Activated T-cell treated with anti-CD3 and anti-CD28 coated beads, Interleukin-2, amount 50 U/mL, for 24 hours (primary cell): ENCODE measurements at regions not wholly inside any gene's neighbourhood (a gene's known extent, or its start where the extent isn't known, plus 50 kb on each side); places are given as distances from the start of the nearest gene placed in this dataset.
"Not testable (repeated sequence)": the region's sequence is repeated elsewhere in the genome, so short reads cannot be mapped to it uniquely, and the experiment has no call there.

Experiments
- DNase-seq: peaks from one replicate; pipeline ENCODE4 v3.0.0-alpha.2; 2020
- H3K27ac Mint-ChIP-seq: 2 replicates; pipeline ENCODE4 v1.8.0; 2020; ENCODE audit warnings: mild to moderate bottlenecking, mixed read lengths
- H3K27me3 Mint-ChIP-seq: 2 replicates; pipeline ENCODE4 v1.8.0; 2020; ENCODE audit warnings: mixed read lengths
- H3K36me3 Mint-ChIP-seq: 2 replicates; pipeline ENCODE4 v1.8.0; 2020; ENCODE audit warnings: low read depth, mixed read lengths
- H3K4me1 Mint-ChIP-seq: 2 replicates; pipeline ENCODE4 v1.8.0; 2020; ENCODE audit warnings: low read depth, mixed read lengths
- H3K4me3 Mint-ChIP-seq: 2 replicates; pipeline ENCODE4 v1.8.0; 2020; ENCODE audit warnings: mild to moderate bottlenecking, moderate library complexity, mixed read lengths
- H3K9me3 Mint-ChIP-seq: 2 replicates; pipeline ENCODE4 v1.8.0; 2020; ENCODE audit warnings: mixed read lengths

- no peaks in the 10 kb centered on the region for H3K4me1 Mint-ChIP-seq
- peaks cover 48% of the 10 kb centered on the region for H3K27me3 Mint-ChIP-seq
- H3K36me3 Mint-ChIP-seq = no peaks in the 10 kb centered on the region
Observed at GRCh38 chrX:112577146-112577545, 102.6 kb downstream of the LHFPL1 start.

GRCh38 chrX:112571388-112571787 is 108.3 kb downstream of the LHFPL1 start:
- no peaks in the 10 kb centered on the region for H3K4me1 Mint-ChIP-seq
- peaks cover 32% of the 10 kb centered on the region for H3K27me3 Mint-ChIP-seq
- no peak for DNase-seq
- no peak overlapping the region for H3K4me3 Mint-ChIP-seq
- H3K36me3 Mint-ChIP-seq = no peaks in the 10 kb centered on the region
- H3K9me3 Mint-ChIP-seq = no peaks in the 10 kb centered on the region
- H3K27ac Mint-ChIP-seq = no peak overlapping the region

More at GRCh38 chrX:112577146-112577545, 102.6 kb downstream of the LHFPL1 start:
- Mint-ChIP-seq H3K27ac (no peak overlapping the region), H3K9me3 (peaks cover 5% of the 10 kb centered on the region), H3K4me3 (no peak overlapping the region)
- DNase-seq = no peak

- DNase-seq = no peak
- Mint-ChIP-seq H3K36me3 (no peaks in the 10 kb centered on the region), H3K9me3 (no peaks in the 10 kb centered on the region), H3K4me1 (no peaks in the 10 kb centered on the region), H3K4me3 (no peak overlapping the region), H3K27ac (no peak overlapping the region), H3K27me3 (peaks cover 50% of the 10 kb centered on the region)
Observed at GRCh38 chrX:112555831-112556230, 123.9 kb downstream of the LHFPL1 start.

GRCh38 chrX:112545051-112545450 is 134.7 kb downstream of the LHFPL1 start:
- no peaks in the 10 kb centered on the region for H3K36me3 Mint-ChIP-seq
- H3K27ac Mint-ChIP-seq = no peak overlapping the region
- no peak for DNase-seq
- no peaks in the 10 kb centered on the region for H3K9me3 Mint-ChIP-seq
- H3K4me3 Mint-ChIP-seq = no peak overlapping the region
- no peaks in the 10 kb centered on the region for H3K4me1 Mint-ChIP-seq
- H3K27me3 Mint-ChIP-seq = peaks cover 13% of the 10 kb centered on the region

- no peaks in the 10 kb centered on the region for H3K9me3 Mint-ChIP-seq
- no peaks in the 10 kb centered on the region for H3K36me3 Mint-ChIP-seq
- no peak overlapping the region for H3K27ac Mint-ChIP-seq
- H3K4me1 Mint-ChIP-seq = no peaks in the 10 kb centered on the region
- H3K4me3 Mint-ChIP-seq = no peak overlapping the region
- H3K27me3 Mint-ChIP-seq = peaks cover 14% of the 10 kb centered on the region
- no peak for DNase-seq
Observed at GRCh38 chrX:112536544-112536943, 143.2 kb downstream of the LHFPL1 start.

GRCh38 chrX:112527903-112528302 is 151.8 kb downstream of the LHFPL1 start:
- H3K27ac Mint-ChIP-seq = no peak overlapping the region
- peaks cover 19% of the 10 kb centered on the region for H3K27me3 Mint-ChIP-seq
- H3K9me3 Mint-ChIP-seq = peaks cover 3% of the 10 kb centered on the region
- no peaks in the 10 kb centered on the region for H3K36me3 Mint-ChIP-seq
- H3K4me3 Mint-ChIP-seq = no peak overlapping the region
- no peak for DNase-seq
- no peaks in the 10 kb centered on the region for H3K4me1 Mint-ChIP-seq

GRCh38 chrX:112521676-112522075 is 158.1 kb downstream of the LHFPL1 start:
- H3K4me1 Mint-ChIP-seq = no peaks in the 10 kb centered on the region
- H3K36me3 Mint-ChIP-seq = no peaks in the 10 kb centered on the region
- peaks cover 17% of the 10 kb centered on the region for H3K27me3 Mint-ChIP-seq
- DNase-seq = no peak
- H3K27ac Mint-ChIP-seq = no peak overlapping the region
- no peak overlapping the region for H3K4me3 Mint-ChIP-seq
- peaks cover 3% of the 10 kb centered on the region for H3K9me3 Mint-ChIP-seq

- Mint-ChIP-seq H3K9me3 (peaks cover 3% of the 10 kb centered on the region), H3K4me3 (no peak overlapping the region), H3K4me1 (no peaks in the 10 kb centered on the region), H3K27me3 (peaks cover 11% of the 10 kb centered on the region), H3K36me3 (no peaks in the 10 kb centered on the region), H3K27ac (no peak overlapping the region)
- DNase-seq = no peak
Observed at GRCh38 chrX:112520124-112520523, 159.6 kb downstream of the LHFPL1 start.

GRCh38 chrX:112513154-112513553 is 166.6 kb downstream of the LHFPL1 start:
- H3K36me3 Mint-ChIP-seq = no peaks in the 10 kb centered on the region
- H3K27ac Mint-ChIP-seq = no peak overlapping the region
- no peak overlapping the region for H3K4me3 Mint-ChIP-seq
- no peaks in the 10 kb centered on the region for H3K4me1 Mint-ChIP-seq
- no peak for DNase-seq
- no peaks in the 10 kb centered on the region for H3K9me3 Mint-ChIP-seq
- H3K27me3 Mint-ChIP-seq = peaks cover 13% of the 10 kb centered on the region

- Mint-ChIP-seq H3K27ac (no peak overlapping the region), H3K4me3 (no peak overlapping the region), H3K27me3 (peaks cover 13% of the 10 kb centered on the region), H3K36me3 (no peaks in the 10 kb centered on the region), H3K9me3 (no peaks in the 10 kb centered on the region), H3K4me1 (no peaks in the 10 kb centered on the region)
- DNase-seq = no peak
Observed at GRCh38 chrX:112512509-112512908, 167.2 kb downstream of the LHFPL1 start.

GRCh38 chrX:112510629-112511028 is 169.1 kb downstream of the LHFPL1 start:
- H3K36me3 Mint-ChIP-seq = no peaks in the 10 kb centered on the region
- peaks cover 10% of the 10 kb centered on the region for H3K27me3 Mint-ChIP-seq
- no peaks in the 10 kb centered on the region for H3K4me1 Mint-ChIP-seq
- DNase-seq = no peak
- no peaks in the 10 kb centered on the region for H3K9me3 Mint-ChIP-seq
- H3K27ac Mint-ChIP-seq = no peak overlapping the region
- H3K4me3 Mint-ChIP-seq = no peak overlapping the region

- Mint-ChIP-seq H3K27me3 (peaks cover 31% of the 10 kb centered on the region), H3K36me3 (no peaks in the 10 kb centered on the region), H3K4me1 (no peaks in the 10 kb centered on the region), H3K4me3 (no peak overlapping the region), H3K27ac (no peak overlapping the region), H3K9me3 (no peaks in the 10 kb centered on the region)
- DNase-seq = no peak
Observed at GRCh38 chrX:112477653-112478052, 202.1 kb downstream of the LHFPL1 start.

- no peaks in the 10 kb centered on the region for H3K9me3 Mint-ChIP-seq
- peaks cover 30% of the 10 kb centered on the region for H3K27me3 Mint-ChIP-seq
- H3K36me3 Mint-ChIP-seq = no peaks in the 10 kb centered on the region
- no peak overlapping the region for H3K27ac Mint-ChIP-seq
- H3K4me1 Mint-ChIP-seq = no peaks in the 10 kb centered on the region
- no peak for DNase-seq
- no peak overlapping the region for H3K4me3 Mint-ChIP-seq
Observed at GRCh38 chrX:112473654-112474053, 206.1 kb downstream of the LHFPL1 start.

- no peak overlapping the region for H3K27ac Mint-ChIP-seq
- no peak overlapping the region for H3K4me3 Mint-ChIP-seq
- DNase-seq = no peak
- H3K4me1 Mint-ChIP-seq = no peaks in the 10 kb centered on the region
- H3K9me3 Mint-ChIP-seq = no peaks in the 10 kb centered on the region
- no peaks in the 10 kb centered on the region for H3K36me3 Mint-ChIP-seq
- peaks cover 25% of the 10 kb centered on the region for H3K27me3 Mint-ChIP-seq
Observed at GRCh38 chrX:112470551-112470950, 209.2 kb downstream of the LHFPL1 start.

- H3K27me3 Mint-ChIP-seq = peaks cover 51% of the 10 kb centered on the region
- DNase-seq, H3K4me1 Mint-ChIP-seq, H3K4me3 Mint-ChIP-seq, H3K27ac Mint-ChIP-seq, H3K9me3 Mint-ChIP-seq, H3K36me3 Mint-ChIP-seq: not testable (repeated sequence)
Observed at GRCh38 chrX:112461949-112462450, 217.7 kb downstream of the LHFPL1 start.

- Mint-ChIP-seq H3K9me3 (no peaks in the 10 kb centered on the region), H3K27me3 (peaks cover 36% of the 10 kb centered on the region), H3K4me1 (no peaks in the 10 kb centered on the region), H3K36me3 (no peaks in the 10 kb centered on the region), H3K27ac (no peak overlapping the region), H3K4me3 (no peak overlapping the region)
- no peak for DNase-seq
Observed at GRCh38 chrX:112457788-112458187, 221.9 kb downstream of the LHFPL1 start.
